Astrocyte (in vitro differentiated cells and primary cell): ENCODE measurements at regions not wholly inside any gene's neighbourhood (a gene's known extent, or its start where the extent isn't known, plus 50 kb on each side); places are given as distances from the start of the nearest gene placed in this dataset.

Experiments
- EZH2 ChIP-seq: IDR thresholded peaks from 2 replicates; pipeline ENCODE4 v1.6.1; 2012; ENCODE audit warnings: mild to moderate bottlenecking, low read length, inconsistent platforms; ENCODE audit not compliant: insufficient read depth
- TF ChIP-seq, protein P1 (sequence below): IDR thresholded peaks from 2 replicates; pipeline ENCODE4 v1.5.1; 2011; ENCODE audit warnings: low read depth, mild to moderate bottlenecking, inconsistent platforms, low read length, moderate library complexity; ENCODE audit not compliant: insufficient read depth

DNA sequence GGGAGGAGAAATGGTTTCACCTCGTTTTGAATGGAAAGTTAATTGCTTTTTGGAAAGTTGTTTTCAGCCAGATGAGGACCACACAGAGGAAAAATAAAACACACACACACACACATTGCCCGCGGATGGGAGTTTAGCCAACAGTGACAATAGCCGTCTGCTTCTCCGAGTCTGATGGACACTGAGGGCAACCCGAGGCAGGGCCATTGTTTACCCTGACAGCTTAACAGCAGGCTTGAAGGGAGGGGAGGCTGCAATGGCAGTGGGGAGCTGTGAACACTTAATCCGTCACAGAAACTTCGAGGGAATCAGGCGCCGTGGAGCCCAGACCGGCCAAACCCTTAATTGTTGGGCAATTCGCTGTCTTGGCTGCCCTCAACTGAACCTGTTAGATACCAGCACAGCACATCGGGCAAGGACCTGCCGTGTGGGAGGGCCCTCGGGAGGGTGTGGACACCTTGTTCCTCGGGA, 145.9 kb downstream of the ACKR3 start:
- TF ChIP-seq, protein P1, sequence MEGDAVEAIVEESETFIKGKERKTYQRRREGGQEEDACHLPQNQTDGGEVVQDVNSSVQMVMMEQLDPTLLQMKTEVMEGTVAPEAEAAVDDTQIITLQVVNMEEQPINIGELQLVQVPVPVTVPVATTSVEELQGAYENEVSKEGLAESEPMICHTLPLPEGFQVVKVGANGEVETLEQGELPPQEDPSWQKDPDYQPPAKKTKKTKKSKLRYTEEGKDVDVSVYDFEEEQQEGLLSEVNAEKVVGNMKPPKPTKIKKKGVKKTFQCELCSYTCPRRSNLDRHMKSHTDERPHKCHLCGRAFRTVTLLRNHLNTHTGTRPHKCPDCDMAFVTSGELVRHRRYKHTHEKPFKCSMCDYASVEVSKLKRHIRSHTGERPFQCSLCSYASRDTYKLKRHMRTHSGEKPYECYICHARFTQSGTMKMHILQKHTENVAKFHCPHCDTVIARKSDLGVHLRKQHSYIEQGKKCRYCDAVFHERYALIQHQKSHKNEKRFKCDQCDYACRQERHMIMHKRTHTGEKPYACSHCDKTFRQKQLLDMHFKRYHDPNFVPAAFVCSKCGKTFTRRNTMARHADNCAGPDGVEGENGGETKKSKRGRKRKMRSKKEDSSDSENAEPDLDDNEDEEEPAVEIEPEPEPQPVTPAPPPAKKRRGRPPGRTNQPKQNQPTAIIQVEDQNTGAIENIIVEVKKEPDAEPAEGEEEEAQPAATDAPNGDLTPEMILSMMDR = no peak
- no peak for TF ChIP-seq EZH2
